Naive thymus-derived CD4-positive, alpha-beta T cell (primary cell): ENCODE measurements at regions not wholly inside any gene's neighbourhood (a gene's known extent, or its start where the extent isn't known, plus 50 kb on each side); places are given as distances from the start of the nearest gene placed in this dataset.

ENCODE experiments used
- ATAC-seq: fragments of 150-1000 bp; cut with Tn5 transposase; 2 replicates; pipeline ENCODE4 v1.10.0; 2021; ENCODE audit warnings: mild to moderate bottlenecking, moderate library complexity
- CTCF ChIA-PET: fragments of 350-600 bp; sonication (Branson Sonifier 250); formaldehyde crosslinking; loops from one replicate; lab custom pipeline; 2021; ENCODE audit warnings: antibody characterized with exemption; lab: Charles Lee
- POLR2A ChIA-PET: fragments of 350-600 bp; sonication (Branson Sonifier 250); formaldehyde crosslinking; loops from one replicate; lab custom pipeline; 2021; ENCODE audit warnings: antibody characterized with exemption, inconsistent platforms; lab: Charles Lee
- DNase-seq, 9 donors: peaks; one replicate each; pipeline versions ENCODE4 v3.0.0 to v3.0.0-alpha.2; 2020 to 2022; ENCODE audit warnings: mixed read lengths in 1 of 9
- H3K27ac ChIP-seq: one replicate; pipeline ENCODE4 v1.7.0; 2013; ENCODE audit warnings: mild to moderate bottlenecking, low read depth, low read length, moderate library complexity
- H3K27me3 ChIP-seq, 2 donors: one replicate each; pipeline ENCODE4 v1.7.0; 2013; ENCODE audit warnings: low read length in 2 of 2, mild to moderate bottlenecking in 2 of 2, moderate library complexity in 2 of 2; ENCODE audit not compliant: control insufficient read depth in 2 of 2, insufficient read depth in 2 of 2
- H3K36me3 ChIP-seq, 3 experiments: 1 replicate in 2 of 3; 2 replicates in 1 of 3; pipeline ENCODE4 v1.7.0; 2013; ENCODE audit warnings: low read length in 3 of 3, mild to moderate bottlenecking in 3 of 3, moderate library complexity in 1 of 3; ENCODE audit not compliant: insufficient read depth in 3 of 3, control insufficient read depth in 2 of 3
- H3K4me1 ChIP-seq, 2 donors: one replicate each; pipeline ENCODE4 v1.7.0; 2013; ENCODE audit warnings: low read length in 2 of 2, mild to moderate bottlenecking in 2 of 2, moderate library complexity in 1 of 2; ENCODE audit not compliant: control insufficient read depth in 2 of 2, insufficient read depth in 2 of 2
- H3K4me3 ChIP-seq: 2 replicates; pipeline ENCODE4 v1.7.0; 2013; ENCODE audit warnings: mild to moderate bottlenecking, low read length
- H3K9me3 ChIP-seq, 3 experiments: 1 replicate in 2 of 3; 2 replicates in 1 of 3; pipeline ENCODE4 v1.7.0; 2013; ENCODE audit warnings: low read length in 3 of 3; ENCODE audit not compliant: control insufficient read depth in 2 of 3
- H3K27ac Mint-ChIP-seq, 9 donors: one replicate each; pipeline ENCODE4 v1.8.0; 2020 to 2022; ENCODE audit warnings: mixed read lengths in 9 of 9, mild to moderate bottlenecking in 8 of 9, moderate library complexity in 5 of 9, inconsistent platforms in 2 of 9
- H3K27me3 Mint-ChIP-seq, 5 donors: one replicate each; pipeline ENCODE4 v1.8.0; 2021 to 2022; ENCODE audit warnings: mixed read lengths in 5 of 5, mild to moderate bottlenecking in 1 of 5
- H3K36me3 Mint-ChIP-seq, 5 donors: one replicate each; pipeline ENCODE4 v1.8.0; 2020 to 2022; ENCODE audit warnings: mixed read lengths in 5 of 5, mild to moderate bottlenecking in 3 of 5, inconsistent platforms in 1 of 5
- H3K4me1 Mint-ChIP-seq, 7 donors: one replicate each; pipeline ENCODE4 v1.8.0; 2020 to 2022; ENCODE audit warnings: mixed read lengths in 7 of 7, mild to moderate bottlenecking in 3 of 7, inconsistent platforms in 1 of 7
- H3K4me3 Mint-ChIP-seq, 10 donors: one replicate each; pipeline ENCODE4 v1.8.0; 2020 to 2022; ENCODE audit warnings: mild to moderate bottlenecking in 10 of 10, mixed read lengths in 10 of 10, moderate library complexity in 6 of 10, inconsistent platforms in 2 of 10
- H3K9me3 Mint-ChIP-seq, 11 donors: one replicate each; pipeline ENCODE4 v1.8.0; 2020 to 2022; ENCODE audit warnings: mixed read lengths in 11 of 11, mild to moderate bottlenecking in 4 of 11, inconsistent platforms in 1 of 11, moderate library complexity in 1 of 11
- intact Hi-C, 2 donors: fragments of 100-400 bp; cut with micrococcal nuclease; formaldehyde crosslinking; loops; one replicate each; pipeline ENCODE4 v1.15.1; 2023

- Histone ChIP-seq H3K4me3 (no peak overlapping the region), H3K4me1 (no peaks in the 10 kb centered on the region), H3K9me3 (no peaks in the 10 kb centered on the region), H3K36me3 (no peaks in the 10 kb centered on the region), H3K27me3 (no peaks in the 10 kb centered on the region), H3K27ac (no peak overlapping the region)
- ChIA-PET CTCF (no interaction called here), POLR2A (no interaction called here)
- no peak overlapping the region for H3K4me3 Mint-ChIP-seq
- no peak for DNase-seq
- peaks cover 0 to 10% (median 5%) of the 10 kb centered on the region in 11 donors for H3K9me3 Mint-ChIP-seq
- intact Hi-C loops, result no loop called here
- no peaks in the 10 kb centered on the region for H3K27me3 Mint-ChIP-seq
- ATAC-seq, result no peak
- H3K27ac Mint-ChIP-seq, result no peak overlapping the region
- H3K4me1 Mint-ChIP-seq, result no peaks in the 10 kb centered on the region
- H3K36me3 Mint-ChIP-seq, result no peaks in the 10 kb centered on the region
These were observed 427.8 kb upstream of the NOVA1 start for GRCh38 chr14:27025648-27026047.

GRCh38 chr14:27026097-27026496 is 428.3 kb upstream of the NOVA1 start:
- Mint-ChIP-seq H3K4me3 (no peak overlapping the region), H3K36me3 (no peaks in the 10 kb centered on the region), H3K9me3 (peaks cover 0 to 10% (median 7%) of the 10 kb centered on the region in 11 donors), H3K27ac (no peak overlapping the region), H3K4me1 (no peaks in the 10 kb centered on the region), H3K27me3 (no peaks in the 10 kb centered on the region)
- Histone ChIP-seq H3K4me1 (no peaks in the 10 kb centered on the region), H3K4me3 (no peak overlapping the region), H3K36me3 (no peaks in the 10 kb centered on the region), H3K27me3 (no peaks in the 10 kb centered on the region), H3K9me3 (no peaks in the 10 kb centered on the region), H3K27ac (no peak overlapping the region)
- DNase-seq (no peak), ATAC-seq (no peak)
- ChIA-PET CTCF (no interaction called here), POLR2A (no interaction called here)
- intact Hi-C loops, result no loop called here

DNA sequence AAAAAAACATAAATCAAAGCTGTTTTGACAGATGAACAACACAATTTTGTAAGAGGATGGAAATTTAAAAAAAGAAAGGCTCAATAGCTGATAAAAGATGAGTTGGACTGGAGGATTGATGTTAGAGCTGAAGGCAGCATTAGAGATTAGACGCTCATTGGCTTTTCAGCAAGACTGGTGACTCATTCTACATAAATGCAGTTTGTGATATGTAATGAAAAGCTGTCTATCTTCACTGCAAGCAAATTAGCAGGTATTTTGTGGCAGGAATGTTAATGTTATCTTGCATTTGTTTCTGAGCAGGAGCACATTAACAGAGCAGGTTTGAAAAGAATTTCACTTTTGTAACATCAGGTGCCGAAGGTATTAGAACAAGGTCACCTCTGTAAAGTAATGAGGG is 442.7 kb upstream of the NOVA1 start:
- CTCF ChIA-PET, result no interaction called here
- ATAC-seq (no peak), DNase-seq (no peak)
- Histone ChIP-seq H3K4me3 (no peak overlapping the region), H3K27me3 (no peaks in the 10 kb centered on the region), H3K27ac (no peak overlapping the region), H3K9me3 (no peaks in the 10 kb centered on the region), H3K36me3 (no peaks in the 10 kb centered on the region), H3K4me1 (no peaks in the 10 kb centered on the region)
- H3K27me3 Mint-ChIP-seq, result no peaks in the 10 kb centered on the region
- POLR2A ChIA-PET, result no interaction called here
- no peaks in the 10 kb centered on the region for H3K36me3 Mint-ChIP-seq
- H3K9me3 Mint-ChIP-seq, result peaks cover 0 to 15% (median 5%) of the 10 kb centered on the region in 11 donors
- H3K4me1 Mint-ChIP-seq, result no peaks in the 10 kb centered on the region
- no peak overlapping the region for H3K4me3 Mint-ChIP-seq
- intact Hi-C loops, result no loop called here
- no peak overlapping the region for H3K27ac Mint-ChIP-seq

GRCh38 chr14:27049701-27050100 is 451.9 kb upstream of the NOVA1 start:
- no peak overlapping the region for H3K4me3 ChIP-seq
- Mint-ChIP-seq H3K27ac (no peak overlapping the region), H3K27me3 (no peaks in the 10 kb centered on the region), H3K4me1 (no peaks in the 10 kb centered on the region), H3K9me3 (peaks cover 3 to 23% (median 10%) of the 10 kb centered on the region in 11 donors), H3K36me3 (no peaks in the 10 kb centered on the region), H3K4me3 (no peak overlapping the region)
- no peak overlapping the region for H3K27ac ChIP-seq
- H3K4me1 ChIP-seq, result no peaks in the 10 kb centered on the region
- peaks cover 0 to 7% (median 0%) of the 10 kb centered on the region in 3 experiments for H3K9me3 ChIP-seq
- DNase-seq (no peak), ATAC-seq (no peak)
- intact Hi-C loops, result no loop called here
- CTCF ChIA-PET, result no interaction called here
- POLR2A ChIA-PET, result no interaction called here
- H3K27me3 ChIP-seq, result no peaks in the 10 kb centered on the region
- H3K36me3 ChIP-seq, result no peaks in the 10 kb centered on the region

DNA sequence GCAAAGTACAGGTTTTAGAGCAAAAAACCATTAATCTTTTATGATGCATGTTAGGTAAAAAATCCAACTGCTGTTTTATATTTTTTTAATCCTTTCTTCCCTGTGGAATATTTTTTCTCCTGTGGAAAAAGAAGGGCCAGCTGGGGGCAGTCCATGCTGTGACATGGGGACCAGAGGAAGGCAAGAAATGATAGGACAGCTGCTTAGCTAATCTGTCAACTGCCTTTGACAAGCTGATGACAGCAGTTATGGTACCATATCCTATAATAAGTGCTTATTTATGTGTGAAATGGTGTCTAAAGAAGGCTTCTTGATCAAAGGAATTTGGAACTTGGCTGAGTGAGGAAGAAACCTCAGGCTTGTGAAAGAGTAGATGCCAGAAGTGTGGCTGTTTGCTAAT is 452.4 kb upstream of the NOVA1 start:
- Histone ChIP-seq H3K9me3 (peaks cover 0 to 7% (median 0%) of the 10 kb centered on the region in 3 experiments), H3K4me3 (no peak overlapping the region), H3K4me1 (no peaks in the 10 kb centered on the region), H3K27me3 (no peaks in the 10 kb centered on the region), H3K36me3 (no peaks in the 10 kb centered on the region), H3K27ac (no peak overlapping the region)
- Mint-ChIP-seq H3K9me3 (peaks cover 3 to 24% (median 11%) of the 10 kb centered on the region in 11 donors), H3K27ac (no peak overlapping the region), H3K27me3 (no peaks in the 10 kb centered on the region), H3K36me3 (no peaks in the 10 kb centered on the region), H3K4me3 (no peak overlapping the region), H3K4me1 (no peaks in the 10 kb centered on the region)
- DNase-seq (no peak), ATAC-seq (no peak)
- ChIA-PET POLR2A (no interaction called here), CTCF (no interaction called here)
- intact Hi-C loops, result no loop called here

DNA sequence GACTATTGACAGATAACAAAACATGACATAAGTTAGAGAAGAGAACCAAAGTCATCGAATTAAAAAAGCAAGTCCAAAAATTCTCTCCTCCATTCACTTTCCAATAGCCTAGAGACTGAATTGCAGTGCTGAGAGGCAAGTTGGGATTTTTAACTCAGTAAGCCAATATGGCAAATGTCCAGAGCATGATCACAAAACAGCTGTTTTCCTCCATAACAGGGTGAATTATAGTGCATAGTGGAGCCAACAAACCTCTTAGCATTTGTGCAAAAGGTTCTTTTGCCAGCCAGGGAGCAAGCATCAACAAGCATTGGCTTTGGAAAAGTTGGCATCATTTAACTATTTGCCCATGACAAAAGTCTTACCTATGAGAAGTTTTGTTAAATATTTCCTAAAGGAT is 458.8 kb upstream of the NOVA1 start:
- intact Hi-C loops, result no loop called here
- no peaks in the 10 kb centered on the region for H3K9me3 ChIP-seq
- CTCF ChIA-PET, result no interaction called here
- POLR2A ChIA-PET, result no interaction called here
- ATAC-seq, result no peak
- Mint-ChIP-seq H3K4me3 (no peak overlapping the region), H3K36me3 (no peaks in the 10 kb centered on the region), H3K27me3 (no peaks in the 10 kb centered on the region), H3K27ac (no peak overlapping the region), H3K9me3 (peaks cover 3 to 38% (median 12%) of the 10 kb centered on the region in 11 donors), H3K4me1 (no peaks in the 10 kb centered on the region)
- H3K4me1 ChIP-seq, result no peaks in the 10 kb centered on the region
- no peaks in the 10 kb centered on the region for H3K36me3 ChIP-seq
- no peak overlapping the region for H3K27ac ChIP-seq
- DNase-seq, result no peak
- no peaks in the 10 kb centered on the region for H3K27me3 ChIP-seq
- H3K4me3 ChIP-seq, result no peak overlapping the region

GRCh38 chr14:27061299-27061698 is 463.5 kb upstream of the NOVA1 start:
- intact Hi-C loops, result no loop called here
- ChIA-PET POLR2A (no interaction called here), CTCF (no interaction called here)
- Histone ChIP-seq H3K9me3 (no peaks in the 10 kb centered on the region), H3K4me3 (no peak overlapping the region), H3K4me1 (no peaks in the 10 kb centered on the region), H3K27ac (no peak overlapping the region), H3K27me3 (no peaks in the 10 kb centered on the region), H3K36me3 (no peaks in the 10 kb centered on the region)
- H3K4me3 Mint-ChIP-seq, result no peak overlapping the region
- no peaks in the 10 kb centered on the region for H3K27me3 Mint-ChIP-seq
- H3K4me1 Mint-ChIP-seq, result no peaks in the 10 kb centered on the region
- H3K27ac Mint-ChIP-seq, result no peak overlapping the region
- H3K9me3 Mint-ChIP-seq, result peaks cover 2 to 25% (median 6%) of the 10 kb centered on the region in 11 donors
- ATAC-seq (no peak), DNase-seq (no peak)
- peaks cover 0 to 5% (median 0%) of the 10 kb centered on the region in 5 donors for H3K36me3 Mint-ChIP-seq
